Fibroblast of lung (primary cell): ENCODE measurements at regions not wholly inside any gene's neighbourhood (a gene's known extent, or its start where the extent isn't known, plus 50 kb on each side); places are given as distances from the start of the nearest gene placed in this dataset.

Source experiments
- EZH2 ChIP-seq: IDR thresholded peaks from 2 replicates; pipeline ENCODE4 v1.5.1; 2012; ENCODE audit warnings: low read length, control low read depth, mild to moderate bottlenecking; ENCODE audit errors: missing control alignments
- TF ChIP-seq, protein P1 (sequence below), 2 donors: IDR thresholded peaks in 1 of 2; conservative IDR thresholded peaks in 1 of 2; 1 replicate in 1 of 2; 2 replicates in 1 of 2; pipeline ENCODE4 v1.5.1; 2011 to 2012; ENCODE audit warnings: low read length in 2 of 2, control low read depth in 1 of 2, inconsistent platforms in 1 of 2, low read depth in 1 of 2, mild to moderate bottlenecking in 1 of 2

- TF ChIP-seq, protein P1, sequence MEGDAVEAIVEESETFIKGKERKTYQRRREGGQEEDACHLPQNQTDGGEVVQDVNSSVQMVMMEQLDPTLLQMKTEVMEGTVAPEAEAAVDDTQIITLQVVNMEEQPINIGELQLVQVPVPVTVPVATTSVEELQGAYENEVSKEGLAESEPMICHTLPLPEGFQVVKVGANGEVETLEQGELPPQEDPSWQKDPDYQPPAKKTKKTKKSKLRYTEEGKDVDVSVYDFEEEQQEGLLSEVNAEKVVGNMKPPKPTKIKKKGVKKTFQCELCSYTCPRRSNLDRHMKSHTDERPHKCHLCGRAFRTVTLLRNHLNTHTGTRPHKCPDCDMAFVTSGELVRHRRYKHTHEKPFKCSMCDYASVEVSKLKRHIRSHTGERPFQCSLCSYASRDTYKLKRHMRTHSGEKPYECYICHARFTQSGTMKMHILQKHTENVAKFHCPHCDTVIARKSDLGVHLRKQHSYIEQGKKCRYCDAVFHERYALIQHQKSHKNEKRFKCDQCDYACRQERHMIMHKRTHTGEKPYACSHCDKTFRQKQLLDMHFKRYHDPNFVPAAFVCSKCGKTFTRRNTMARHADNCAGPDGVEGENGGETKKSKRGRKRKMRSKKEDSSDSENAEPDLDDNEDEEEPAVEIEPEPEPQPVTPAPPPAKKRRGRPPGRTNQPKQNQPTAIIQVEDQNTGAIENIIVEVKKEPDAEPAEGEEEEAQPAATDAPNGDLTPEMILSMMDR (conservative IDR thresholded peaks at IDR 0.05 in 1 of 2, IDR thresholded peaks at IDR 0.05 in 1 of 2; ENCODE audit: low read depth in 1 of 2, low read length in 2 of 2), result no peak
- no peak for TF ChIP-seq EZH2
These were observed 769.8 kb upstream of the MGAT4C start for GRCh38 chr12:87025976-87026375.
